Gastrocnemius medialis (tissue), 4 donors: ENCODE measurements at regions not wholly inside any gene's neighbourhood (a gene's known extent, or its start where the extent isn't known, plus 50 kb on each side); places are given as distances from the start of the nearest gene placed in this dataset.

Experiments
- CTCF ChIP-seq, 5 experiments: fragments of 450-650 bp in 3 of 5; fragments of 200-600 bp in 2 of 5; sonication (generic) in 2 of 5; IDR thresholded peaks in 4 of 5; conservative IDR thresholded peaks in 1 of 5; 1 replicate in 4 of 5; 2 replicates in 1 of 5; pipeline ENCODE4 v1.5.1; 2016 to 2019; ENCODE audit warnings: antibody characterized with exemption in 5 of 5, mild to moderate bottlenecking in 3 of 5, moderate library complexity in 3 of 5
- POLR2A ChIP-seq, 2 donors: fragments of 450-650 bp; IDR thresholded peaks; one replicate each; pipeline ENCODE4 v1.6.1; 2017; ENCODE audit warnings: antibody characterized with exemption in 2 of 2, mild to moderate bottlenecking in 2 of 2, moderate library complexity in 2 of 2

DNA sequence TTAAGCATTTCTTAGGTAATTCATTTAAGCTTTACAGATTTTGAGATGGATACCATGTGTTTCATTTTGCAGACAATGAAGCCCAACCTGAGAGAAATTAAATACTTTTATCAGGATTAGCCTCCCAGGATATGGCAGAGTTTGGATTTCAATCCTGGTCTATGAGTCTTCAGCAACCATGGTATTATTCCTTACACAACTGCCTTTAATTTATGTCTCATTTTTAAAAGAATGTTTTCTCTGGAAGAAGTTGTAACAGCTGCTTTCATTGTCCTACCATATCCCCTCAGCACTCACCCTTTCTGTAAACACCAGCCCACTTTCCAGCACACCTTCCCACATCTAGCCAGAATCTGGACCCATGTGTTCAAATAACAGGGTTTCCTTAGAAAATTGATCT is 863.7 kb upstream of the VRK2 start:
- TF ChIP-seq CTCF (IDR thresholded peaks at IDR 0.05 in 4 of 5, conservative IDR thresholded peaks at IDR 0.05 in 1 of 5) (no peak), POLR2A (IDR thresholded peaks at IDR 0.05) (no peak)
